ENCODE measurements at regions not wholly inside any gene's neighbourhood (a gene's known extent, or its start where the extent isn't known, plus 50 kb on each side); places are given as distances from the start of the nearest gene placed in this dataset.

DNA sequence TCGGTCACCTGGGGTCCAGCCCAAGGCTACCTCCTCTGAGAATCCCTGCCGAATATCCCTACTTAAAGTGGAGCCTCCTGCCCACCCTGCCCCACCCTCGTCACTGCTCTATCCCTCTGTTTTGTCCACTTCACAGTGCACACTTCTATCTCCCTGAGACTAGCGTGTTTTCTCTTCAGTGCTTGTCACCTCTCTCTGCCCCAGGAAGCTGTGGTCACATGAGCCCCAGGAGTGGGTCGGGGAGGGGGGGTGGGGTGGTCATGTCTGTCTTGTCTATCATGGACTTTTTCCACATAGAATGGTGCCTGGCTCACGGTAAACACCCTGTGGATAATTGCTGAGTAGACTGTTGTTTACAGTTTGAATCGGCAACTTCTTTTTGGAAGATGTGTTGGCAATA, 673.6 kb downstream of the PTPRU start:
- DNase-seq (ENCODE audit: extremely low read depth in 1 of 2, low read depth in 1 of 2): no peak

- DNase-seq (ENCODE audit: extremely low read depth in 1 of 2, low read depth in 1 of 2): no peak
Measured at GRCh38 chr1:29907596-29907995, 671.3 kb downstream of the PTPRU start.

DNA sequence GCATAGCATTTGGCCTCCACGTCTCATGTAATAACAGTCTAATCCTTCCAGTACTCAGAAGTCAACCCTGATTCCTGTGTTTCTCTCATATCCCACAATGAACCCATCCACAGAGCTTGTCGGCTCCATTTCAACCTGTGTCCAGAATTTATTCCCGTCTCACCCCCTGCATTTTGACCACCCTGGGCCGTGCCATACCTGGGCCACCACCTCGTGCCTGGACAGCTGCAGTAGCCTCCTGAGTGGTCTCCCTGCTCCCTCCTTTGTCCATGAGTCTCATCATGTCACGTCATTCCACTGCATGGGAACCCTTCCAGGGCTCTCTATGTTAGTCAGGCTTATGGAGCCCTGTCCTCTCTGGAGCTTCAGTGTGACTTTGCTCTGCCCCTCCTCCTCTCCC, 670.6 kb downstream of the PTPRU start:
- DNase-seq (ENCODE audit: extremely low read depth in 1 of 2, low read depth in 1 of 2): no peak

- DNase-seq (ENCODE audit: extremely low read depth in 1 of 2, low read depth in 1 of 2): no peak
Measured at GRCh38 chr1:29903548-29904166, 667.3 kb downstream of the PTPRU start.

- DNase-seq (ENCODE audit: extremely low read depth in 1 of 2, low read depth in 1 of 2): no peak
Measured at GRCh38 chr1:29901624-29902325, 665.5 kb downstream of the PTPRU start.

DNA sequence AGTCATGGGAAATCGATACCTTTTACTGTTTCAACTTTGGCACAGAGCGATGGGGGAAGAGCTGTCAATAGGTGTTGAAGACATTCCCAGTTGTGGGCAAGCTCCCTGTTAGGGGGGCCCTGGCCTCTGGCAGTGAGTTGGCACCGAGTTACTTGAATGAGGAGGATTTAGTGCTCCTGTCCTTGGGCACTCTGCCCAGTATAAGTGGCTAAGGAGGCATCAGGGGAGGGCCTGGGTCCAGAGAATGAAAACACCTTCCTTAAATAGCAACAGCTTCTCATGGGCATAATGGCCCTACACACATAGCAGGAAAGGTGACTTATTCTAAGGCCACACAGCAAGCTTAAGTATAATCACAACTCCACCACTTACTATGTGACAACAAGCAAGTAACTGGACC, 664.4 kb downstream of the PTPRU start:
- no peak for DNase-seq (ENCODE audit: extremely low read depth in 1 of 2, low read depth in 1 of 2)

DNA sequence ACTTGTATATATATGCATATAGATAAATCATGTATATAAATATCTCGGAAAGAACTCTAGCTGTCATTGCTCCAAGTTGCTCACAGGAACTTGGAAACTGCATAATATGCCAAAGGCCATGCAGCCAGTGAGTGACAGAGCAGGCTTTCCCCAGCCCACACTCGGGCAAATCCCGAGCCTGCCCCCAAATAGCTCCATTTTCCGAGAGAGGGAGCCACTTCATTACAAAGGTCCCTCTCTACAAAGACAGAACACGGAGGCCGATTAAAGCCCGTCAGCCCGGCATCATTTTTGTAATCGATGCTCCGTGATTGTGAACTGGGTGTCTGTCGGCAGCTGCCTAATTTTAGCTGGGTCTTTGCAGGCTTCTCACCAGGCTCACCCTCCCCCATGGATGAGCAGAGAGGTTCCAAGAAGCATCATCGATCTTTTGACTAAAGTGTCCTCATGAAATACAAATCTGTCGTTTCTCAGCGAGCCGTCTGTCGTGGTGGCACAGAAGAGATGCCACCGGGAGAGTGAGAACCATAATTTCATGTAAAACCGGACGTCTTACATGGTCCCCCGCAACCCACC, 663.9 kb downstream of the PTPRU start:
- DNase-seq (ENCODE audit: extremely low read depth in 1 of 2, low read depth in 1 of 2): no peak

DNA sequence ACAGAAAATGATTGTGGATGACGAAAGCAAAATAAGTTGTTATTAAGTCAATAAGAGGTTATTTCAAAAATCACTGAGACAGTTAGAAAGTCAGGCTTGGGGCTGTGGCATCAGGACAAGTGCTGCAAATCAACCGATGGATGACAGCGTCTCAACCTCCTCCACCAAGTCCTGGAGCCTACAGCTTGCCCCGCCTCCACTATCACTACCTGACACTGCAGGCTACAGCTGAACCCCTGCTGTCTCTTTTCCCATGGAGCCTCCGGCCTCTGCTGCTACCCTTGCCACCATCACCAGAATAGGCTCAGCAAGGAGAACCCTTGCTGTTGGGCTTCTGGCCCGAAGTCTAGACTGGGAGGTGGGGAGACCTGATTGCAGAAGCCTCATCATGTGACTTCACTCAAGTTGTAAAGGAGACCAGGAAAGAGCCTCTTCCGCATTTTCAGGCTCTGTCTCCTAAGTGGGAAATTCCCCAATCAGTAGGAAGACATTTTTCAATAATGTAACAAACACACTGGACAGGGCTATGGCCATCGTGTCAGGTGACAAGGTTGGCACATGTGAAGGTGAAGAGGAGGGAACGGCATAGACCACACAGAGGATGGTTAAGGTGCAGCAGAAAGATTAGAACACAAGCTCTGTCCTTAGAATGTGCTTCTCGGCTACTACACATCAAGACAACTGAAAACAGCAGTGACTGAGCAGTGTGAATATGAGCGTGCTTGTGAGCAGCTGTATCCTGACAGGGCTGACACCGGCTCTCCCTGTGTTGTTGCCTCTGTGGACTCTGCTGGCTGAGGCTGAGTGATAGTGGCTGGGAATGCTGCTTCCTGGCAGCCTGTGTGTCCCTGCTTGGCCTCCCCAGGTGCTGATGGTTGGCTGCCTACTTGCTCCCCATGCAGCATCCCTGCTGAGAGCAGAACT, 660.7 kb downstream of the PTPRU start:
- no peak for DNase-seq (ENCODE audit: extremely low read depth in 1 of 2, low read depth in 1 of 2)

GRCh38 chr1:29896300-29896699, 660.0 kb downstream of the PTPRU start:
- no peak for DNase-seq (ENCODE audit: extremely low read depth in 1 of 2, low read depth in 1 of 2)

GRCh38 chr1:29895201-29895600, 658.9 kb downstream of the PTPRU start:
- no peak for DNase-seq (ENCODE audit: extremely low read depth in 1 of 2, low read depth in 1 of 2)

DNA sequence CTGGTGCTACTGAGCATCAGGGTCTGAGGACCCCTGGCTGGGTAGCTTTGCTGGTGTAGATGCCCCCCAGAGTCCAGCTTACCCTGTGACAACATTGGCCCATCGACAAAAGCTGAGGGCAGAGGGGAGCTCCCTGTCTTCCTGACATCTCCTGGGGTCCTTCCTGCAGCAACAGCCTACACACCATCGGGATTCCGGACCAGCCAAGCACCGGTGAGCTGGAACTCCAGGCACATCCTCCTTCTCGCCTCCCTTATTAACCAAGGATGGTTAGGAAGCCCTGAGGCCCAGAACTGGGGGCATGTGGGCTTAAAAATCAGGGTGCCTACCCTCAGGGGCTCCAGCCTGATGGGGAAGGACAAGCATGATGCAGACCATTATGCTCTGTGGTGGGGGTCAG, 658.0 kb downstream of the PTPRU start:
- DNase-seq (ENCODE audit: extremely low read depth in 1 of 2, low read depth in 1 of 2): no peak

GRCh38 chr1:29893806-29894205, 657.5 kb downstream of the PTPRU start:
- DNase-seq (ENCODE audit: extremely low read depth in 1 of 2, low read depth in 1 of 2): no peak

DNA sequence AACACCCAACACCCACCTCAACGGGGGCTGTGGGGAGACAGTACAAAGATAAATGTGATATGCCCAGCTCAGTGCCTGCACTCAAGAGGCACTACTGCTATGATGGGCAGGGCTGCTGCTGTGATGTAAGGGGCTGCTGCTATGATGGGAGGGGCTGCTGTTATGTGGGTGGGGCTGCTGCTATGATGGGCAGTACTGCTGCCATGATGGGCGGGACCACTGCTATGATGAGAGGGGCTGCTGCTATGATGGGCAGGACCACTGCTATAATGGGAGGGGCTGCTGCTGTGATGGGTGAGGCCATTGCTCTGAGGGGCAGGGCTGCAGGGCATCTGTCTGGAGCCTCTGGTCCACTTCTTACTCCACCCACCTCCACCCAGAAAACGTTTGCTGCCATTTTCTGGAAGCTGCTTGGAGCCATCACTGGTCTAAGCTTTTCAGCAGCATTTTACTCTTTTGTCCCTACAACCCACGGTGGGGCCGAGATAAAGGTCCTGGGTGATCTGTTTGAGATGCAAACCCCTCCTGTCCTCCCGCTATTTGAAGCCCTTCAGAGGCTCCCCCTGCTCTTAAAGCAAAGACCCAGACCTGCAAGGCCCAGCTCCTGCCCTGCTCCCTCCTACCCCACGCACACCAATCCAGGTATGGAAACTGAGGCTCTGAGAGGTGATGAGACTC, 656.9 kb downstream of the PTPRU start:
- no peak for DNase-seq (ENCODE audit: extremely low read depth in 1 of 2, low read depth in 1 of 2)

- no peak for DNase-seq (ENCODE audit: extremely low read depth in 1 of 2, low read depth in 1 of 2)
Measured at GRCh38 chr1:29892247-29892646, 655.9 kb downstream of the PTPRU start.

GRCh38 chr1:29890201-29890959, 654.1 kb downstream of the PTPRU start:
- no peak for DNase-seq (ENCODE audit: extremely low read depth in 1 of 2, low read depth in 1 of 2)

DNA sequence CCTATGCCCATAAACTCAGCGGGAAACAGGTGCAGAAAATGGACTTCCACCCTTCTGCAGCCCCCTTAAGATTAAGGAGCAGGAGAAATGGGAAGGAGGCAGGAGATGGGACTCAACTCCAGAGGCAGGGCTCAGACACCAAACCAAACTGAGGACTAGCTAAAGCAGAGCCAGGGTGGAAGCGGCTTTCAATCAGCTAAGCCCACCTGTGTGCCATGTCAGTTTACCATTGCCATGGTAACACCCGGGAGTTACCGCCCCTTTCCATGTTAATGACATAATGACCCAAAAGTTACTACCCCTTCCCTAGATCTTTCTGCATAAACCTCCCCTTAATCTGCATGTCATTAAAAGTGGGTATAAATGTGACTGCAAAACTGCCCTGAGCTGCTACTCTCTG, 653.5 kb downstream of the PTPRU start:
- DNase-seq (ENCODE audit: extremely low read depth in 1 of 2, low read depth in 1 of 2): no peak

DNA sequence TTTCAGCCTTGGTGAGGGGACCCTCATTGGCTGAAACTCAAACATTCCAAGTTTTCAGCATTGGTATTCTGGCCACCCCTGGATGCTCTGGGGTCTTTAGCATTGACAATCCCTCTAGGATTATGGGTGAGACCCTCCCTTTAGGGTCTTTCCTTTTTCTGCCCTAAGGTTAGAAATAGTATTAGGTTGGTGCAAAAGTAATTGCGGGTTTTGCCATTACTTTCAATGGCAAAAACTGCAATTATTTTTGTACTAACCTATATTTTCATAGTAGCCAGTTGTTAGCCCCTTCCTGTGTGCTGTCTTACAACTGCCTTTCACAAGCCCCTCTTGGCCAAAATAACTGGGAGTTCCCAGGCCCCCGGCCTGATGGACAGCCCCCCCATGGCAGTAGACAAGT, 648.4 kb downstream of the PTPRU start:
- DNase-seq (ENCODE audit: extremely low read depth in 1 of 2, low read depth in 1 of 2): no peak

DNA sequence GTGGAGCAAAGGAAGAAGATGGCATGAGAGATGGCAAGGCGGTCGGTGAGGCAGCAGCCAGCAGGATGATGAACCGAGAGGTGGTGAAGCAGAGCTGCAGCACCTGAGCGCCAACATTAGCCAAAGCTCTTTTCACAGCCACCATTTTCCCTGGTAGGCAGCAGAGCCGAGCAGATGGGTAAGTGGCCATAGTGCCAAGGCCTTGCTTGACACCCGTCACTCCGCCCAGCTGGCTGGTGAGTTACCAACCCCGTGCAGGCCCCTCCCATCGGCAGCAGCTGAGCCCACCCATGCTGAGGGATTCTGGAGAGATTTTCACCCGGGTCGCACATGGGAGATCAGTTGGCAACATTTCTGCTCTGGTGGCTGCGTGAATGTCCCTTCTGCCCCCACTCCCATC, 647.7 kb downstream of the PTPRU start:
- DNase-seq (ENCODE audit: extremely low read depth in 1 of 2, low read depth in 1 of 2): no peak

DNA sequence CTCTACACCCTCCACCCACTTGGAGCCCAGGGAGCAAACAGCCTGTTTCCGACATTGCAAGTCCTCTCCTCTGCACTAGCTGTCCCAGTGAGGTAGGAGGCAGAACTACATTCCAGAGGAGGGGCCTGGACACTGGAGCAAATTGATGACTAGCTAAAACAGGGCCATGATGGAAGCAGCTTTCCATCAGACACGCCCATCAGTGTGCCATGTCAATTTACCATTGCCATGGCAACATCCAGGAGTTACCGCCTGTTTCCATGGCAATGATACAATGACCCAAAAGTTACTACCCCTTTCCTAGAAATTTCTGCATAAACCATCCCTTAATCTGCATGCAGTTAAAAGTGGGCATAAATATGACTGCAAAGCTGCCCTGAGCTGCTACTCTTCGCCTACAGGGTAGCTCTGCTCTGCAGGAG, 647.1 kb downstream of the PTPRU start:
- DNase-seq (ENCODE audit: extremely low read depth in 1 of 2, low read depth in 1 of 2): no peak

- DNase-seq (ENCODE audit: extremely low read depth in 1 of 2, low read depth in 1 of 2): no peak
Measured at GRCh38 chr1:29880556-29880955, 644.2 kb downstream of the PTPRU start.

All from activated CD8-positive, alpha-beta memory T cell treated with anti-CD3 and anti-CD28 coated beads for 1 hour (primary cell).